Hematopoietic multipotent progenitor cell treated with erythropoietin and hydrocortisone succinate and interleukin-3 and kit ligand, for 6 days (in vitro differentiated cells): ENCODE measurements at regions not wholly inside any gene's neighbourhood (a gene's known extent, or its start where the extent isn't known, plus 50 kb on each side); places are given as distances from the start of the nearest gene placed in this dataset.
"Not testable (repeated sequence)": the region's sequence is repeated elsewhere in the genome, so short reads cannot be mapped to it uniquely, and the experiment has no call there.

ENCODE experiments used
- DNase-seq: peaks from one replicate; pipeline ENCODE4 v3.0.0-alpha.2; 2015

DNA sequence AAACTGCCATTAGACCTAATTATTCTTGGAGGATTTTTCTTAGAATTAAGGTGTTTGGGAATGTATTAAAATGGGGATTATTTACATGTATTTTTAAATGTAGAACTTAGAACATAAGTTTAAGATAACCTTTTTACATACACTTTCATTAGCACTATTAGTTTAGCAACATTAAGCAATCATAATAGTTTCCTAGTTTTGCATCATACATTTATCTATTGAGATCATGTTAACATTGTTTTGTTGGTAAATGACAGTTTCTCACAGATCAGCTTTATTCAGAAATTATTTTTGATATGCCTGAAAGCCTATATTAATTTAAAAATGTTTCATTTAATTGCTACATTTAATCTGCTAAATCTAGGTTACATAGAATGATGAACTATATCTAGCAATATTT, 189.7 kb upstream of the PPP1R3A start:
- no peak for DNase-seq

- DNase-seq: no peak
Measured at GRCh38 chr7:114107522-114107921, 188.7 kb upstream of the PPP1R3A start.

DNA sequence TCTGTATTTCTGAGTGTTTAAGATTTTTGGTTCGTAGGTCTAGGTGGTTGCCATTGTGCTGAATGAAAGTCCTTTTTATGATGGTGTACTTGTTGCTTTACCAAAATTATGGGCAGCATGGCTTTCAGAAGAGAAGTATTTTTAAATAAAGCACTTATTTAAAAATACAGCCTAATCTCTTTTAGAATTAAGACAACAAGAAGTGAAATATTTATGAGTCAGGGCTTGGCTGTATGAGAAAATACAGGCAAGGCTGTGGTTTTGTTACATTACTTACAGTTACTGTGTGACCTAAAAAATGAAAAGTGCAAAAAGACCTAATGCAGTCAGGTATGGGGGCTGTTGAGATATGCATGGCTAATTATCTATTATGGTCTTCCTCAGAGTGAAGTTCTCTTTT, 185.2 kb upstream of the PPP1R3A start:
- no peak for DNase-seq

GRCh38 chr7:114102996-114103395, 184.2 kb upstream of the PPP1R3A start:
- DNase-seq: no peak

GRCh38 chr7:114102131-114102530, 183.3 kb upstream of the PPP1R3A start:
- DNase-seq: no peak

DNA sequence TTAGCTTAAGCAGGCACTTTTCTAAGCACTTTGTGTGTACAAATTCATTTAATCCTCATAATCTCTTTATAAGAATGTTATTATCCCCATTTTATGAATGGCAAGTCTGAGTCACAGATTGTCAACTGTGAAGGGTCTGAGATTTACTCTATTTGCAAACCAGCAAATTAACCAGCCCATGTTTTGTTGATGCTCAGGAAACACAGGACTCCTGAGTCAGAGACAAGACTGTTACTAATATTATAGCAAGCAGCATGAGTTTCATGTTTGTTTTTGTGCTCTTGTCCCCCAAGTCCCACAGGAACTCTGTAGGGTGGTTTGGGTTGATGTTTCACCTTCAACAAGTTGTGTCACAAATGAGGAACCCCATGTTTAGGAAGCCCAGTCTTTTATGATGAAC, 182.0 kb upstream of the PPP1R3A start:
- DNase-seq: no peak

GRCh38 chr7:114099337-114099736, 180.5 kb upstream of the PPP1R3A start:
- no peak for DNase-seq

- DNase-seq: no peak
Measured at GRCh38 chr7:114095885-114096284, 177.1 kb upstream of the PPP1R3A start.

DNA sequence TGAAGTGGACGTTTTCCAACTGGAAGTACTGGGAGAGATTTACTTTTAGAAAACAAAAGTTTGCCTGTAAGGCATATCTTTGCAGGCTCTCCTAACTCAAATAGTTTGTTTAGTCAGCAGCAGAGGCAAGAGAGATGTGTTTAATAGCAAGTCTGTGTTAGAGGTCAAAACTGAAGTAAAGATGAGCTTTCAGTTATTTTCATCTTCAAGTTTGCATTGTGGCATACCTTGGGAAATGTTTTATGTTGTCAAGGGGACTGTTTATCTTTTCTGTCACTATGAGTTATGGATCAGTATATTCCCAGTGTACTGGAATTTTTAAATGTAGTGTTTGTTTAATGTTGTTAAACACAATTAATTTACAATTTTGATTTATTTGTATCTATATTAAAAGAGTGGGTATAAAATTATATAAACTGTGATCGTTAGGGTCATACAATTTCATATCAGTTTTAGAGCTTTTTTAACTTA, 169.7 kb upstream of the PPP1R3A start:
- no peak for DNase-seq

DNA sequence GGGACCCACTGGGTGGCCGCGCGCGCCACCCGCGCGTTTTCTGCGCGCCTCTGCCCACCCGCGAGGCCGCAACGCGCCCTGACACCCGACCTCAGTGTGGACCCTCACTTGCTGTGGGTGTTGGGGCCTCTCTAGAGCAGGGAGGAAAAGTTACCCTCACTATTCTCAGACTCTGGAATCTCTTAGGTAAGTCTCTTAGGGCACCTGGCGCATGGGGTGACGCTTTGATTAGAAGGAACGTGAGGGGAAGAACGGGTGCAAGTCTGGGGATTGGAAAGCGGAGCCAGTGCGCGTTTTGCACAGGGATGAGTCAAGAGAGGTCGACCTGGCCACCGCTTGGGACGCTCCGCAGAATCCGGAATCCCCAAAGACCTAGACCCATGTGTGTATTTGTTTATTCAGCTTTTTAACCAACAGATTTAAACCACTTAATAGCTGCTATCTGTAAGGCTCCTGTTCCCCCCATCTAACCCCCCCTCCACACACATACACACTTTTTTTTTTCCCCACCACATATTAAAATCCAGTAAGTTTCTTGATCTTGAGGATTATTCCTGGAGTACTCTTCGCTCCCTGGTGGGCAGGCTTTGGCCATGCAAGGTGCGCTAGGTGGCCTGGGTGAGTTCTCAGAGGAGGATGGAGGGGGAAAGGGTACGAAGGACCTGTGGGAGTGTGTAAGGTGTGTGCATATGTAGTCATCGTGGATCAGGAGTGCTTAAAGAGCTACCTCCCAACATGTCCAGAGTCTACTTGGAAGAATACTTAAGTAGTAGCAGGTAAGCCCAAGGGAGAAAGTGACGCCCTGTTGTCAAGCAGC, 169.1 kb upstream of the PPP1R3A start:
- no peak for DNase-seq

DNA sequence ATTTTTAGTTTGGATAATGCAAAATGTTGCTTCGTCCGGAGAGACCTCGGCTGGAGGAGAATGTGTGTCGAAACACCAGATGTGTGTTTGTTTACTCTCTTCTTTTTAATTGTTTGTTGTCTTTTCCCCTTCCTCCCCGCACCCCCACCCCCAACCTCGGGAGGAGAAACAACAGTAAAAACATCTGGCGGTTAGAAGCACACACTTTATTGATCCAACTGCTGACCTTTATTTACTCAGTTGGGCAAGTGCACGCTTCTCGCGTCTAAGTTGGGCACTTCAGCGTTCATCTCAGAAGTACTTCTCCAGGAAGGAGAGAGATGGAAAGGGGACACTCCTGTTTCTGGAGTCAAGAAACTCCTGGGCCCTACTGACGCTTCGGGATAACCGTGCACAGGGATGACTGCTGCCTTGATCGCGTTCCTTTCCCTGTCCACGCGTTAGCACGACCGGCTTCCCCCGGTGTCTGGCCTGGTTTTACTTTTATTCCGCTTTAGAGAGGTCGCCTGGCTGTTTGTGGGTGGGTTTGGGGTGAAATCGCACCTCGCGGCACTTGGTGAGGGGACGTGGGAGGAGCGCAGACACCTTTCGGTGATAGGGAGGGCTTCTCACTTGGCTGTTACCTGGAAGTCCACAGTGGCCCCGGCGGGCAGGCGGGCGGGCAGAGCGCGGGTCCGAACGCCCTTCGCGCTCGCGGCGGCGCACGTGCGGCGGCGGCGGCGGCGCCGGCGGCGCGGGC, 168.3 kb upstream of the PPP1R3A start:
- peak; percentile 8 for DNase-seq

DNA sequence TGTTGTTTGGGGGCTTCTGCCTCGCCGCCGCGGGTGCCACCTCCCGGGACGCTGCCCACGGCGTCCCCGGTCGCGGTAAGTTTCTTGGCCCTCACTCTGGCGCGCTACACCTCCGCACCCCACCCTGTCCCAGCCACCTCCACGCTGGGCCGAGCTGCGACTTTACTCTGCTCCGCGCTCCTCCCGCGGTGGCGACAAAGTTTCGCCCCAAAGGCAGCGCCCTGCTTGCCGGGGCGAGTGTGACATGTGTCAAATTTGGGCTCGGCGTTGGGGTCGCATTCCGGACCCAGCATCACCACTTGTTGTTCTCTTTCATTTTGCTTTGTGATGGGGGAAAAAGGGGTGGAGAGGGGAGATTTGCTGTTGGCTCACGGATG, 167.7 kb upstream of the PPP1R3A start:
- peak; percentile 5 for DNase-seq

DNA sequence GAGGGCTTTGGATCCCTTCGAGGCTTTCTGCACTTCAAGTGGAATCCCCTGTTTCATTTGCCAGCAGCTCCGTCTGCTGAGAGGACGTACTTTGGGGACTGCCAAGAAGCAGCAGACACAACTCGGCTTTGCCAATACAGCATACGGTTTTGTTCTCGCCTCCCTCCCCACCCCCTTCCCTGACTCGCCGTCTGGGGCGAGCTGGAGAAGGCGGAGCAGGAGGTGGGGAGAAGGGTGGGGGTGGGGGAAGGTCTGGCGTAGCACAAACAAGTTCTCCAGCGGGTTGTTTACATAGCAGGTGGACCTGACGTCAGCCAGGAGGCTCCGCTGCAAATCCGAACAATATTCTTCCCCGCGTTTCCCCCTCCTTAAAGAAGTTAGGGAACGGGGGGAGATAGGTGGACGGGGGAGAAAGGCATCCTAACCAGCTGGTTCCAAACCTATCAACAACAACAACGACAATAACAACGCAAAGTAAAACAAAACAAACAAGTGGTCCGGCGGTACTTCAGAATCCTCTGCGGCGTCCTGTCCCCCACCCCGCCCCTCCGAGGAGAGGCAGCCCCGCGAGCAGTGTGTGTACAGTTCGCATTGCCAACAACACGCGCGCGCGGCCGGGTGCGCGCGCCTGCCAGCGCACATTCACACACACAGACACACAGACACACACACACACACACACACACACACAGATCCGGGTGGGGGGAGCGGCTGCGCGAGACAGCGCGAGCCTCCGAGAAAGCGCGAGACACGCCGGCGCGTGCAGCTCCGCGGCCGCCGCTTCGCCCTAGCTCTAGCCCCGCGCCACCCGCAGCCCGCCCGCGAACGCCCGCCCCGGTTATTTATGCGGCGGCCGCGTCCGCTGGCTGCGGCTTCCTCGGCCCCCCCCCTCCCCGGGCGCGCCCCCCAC, 167.0 kb upstream of the PPP1R3A start:
- peak; percentile 36 for DNase-seq

GRCh38 chr7:114085313-114085591, 166.4 kb upstream of the PPP1R3A start:
- DNase-seq: no peak

DNA sequence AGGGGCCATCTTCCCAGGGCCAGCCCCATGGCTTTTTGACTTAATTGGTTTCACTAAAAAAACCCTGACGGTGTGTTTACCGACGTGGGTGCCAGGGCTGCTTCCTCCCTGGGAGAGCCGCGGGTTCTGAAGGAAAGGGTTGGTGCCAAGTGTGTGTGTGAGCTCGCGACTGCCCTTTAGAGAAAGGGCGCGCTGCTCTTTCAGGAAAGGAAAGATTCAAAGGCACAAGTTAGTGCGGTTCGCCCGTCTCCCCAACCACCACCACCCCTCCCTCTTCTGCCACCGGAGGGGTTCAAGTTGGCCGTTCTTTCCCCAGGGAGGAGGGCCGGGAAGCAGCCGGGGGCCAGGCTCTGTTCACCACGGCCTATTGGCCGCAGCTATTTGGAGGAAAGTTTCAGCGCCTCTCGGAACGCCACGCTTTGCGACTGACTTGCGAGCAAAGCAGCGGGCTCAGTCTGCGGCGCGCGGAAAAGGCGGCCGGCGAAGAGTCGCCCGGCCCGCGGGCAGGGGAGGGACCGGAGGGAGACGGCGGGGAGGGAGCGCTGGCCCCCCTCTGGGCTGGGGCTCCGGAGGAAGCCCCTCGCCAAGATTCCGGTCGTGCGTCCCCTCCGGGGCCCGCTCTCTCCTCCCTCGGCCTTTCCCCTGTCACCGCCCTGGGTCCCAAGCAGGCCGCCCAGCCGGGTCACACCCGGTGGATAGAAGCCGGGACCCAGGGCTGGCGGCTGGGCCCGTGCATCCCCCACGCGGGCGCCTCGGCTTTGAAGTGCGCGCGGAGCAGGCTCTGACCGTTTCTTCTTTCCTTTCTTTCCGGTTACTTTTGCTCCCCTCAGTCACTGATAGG, 165.9 kb upstream of the PPP1R3A start:
- DNase-seq: peak; percentile 16

GRCh38 chr7:114084002-114084471, 165.2 kb upstream of the PPP1R3A start:
- peak; percentile 7 for DNase-seq

DNA sequence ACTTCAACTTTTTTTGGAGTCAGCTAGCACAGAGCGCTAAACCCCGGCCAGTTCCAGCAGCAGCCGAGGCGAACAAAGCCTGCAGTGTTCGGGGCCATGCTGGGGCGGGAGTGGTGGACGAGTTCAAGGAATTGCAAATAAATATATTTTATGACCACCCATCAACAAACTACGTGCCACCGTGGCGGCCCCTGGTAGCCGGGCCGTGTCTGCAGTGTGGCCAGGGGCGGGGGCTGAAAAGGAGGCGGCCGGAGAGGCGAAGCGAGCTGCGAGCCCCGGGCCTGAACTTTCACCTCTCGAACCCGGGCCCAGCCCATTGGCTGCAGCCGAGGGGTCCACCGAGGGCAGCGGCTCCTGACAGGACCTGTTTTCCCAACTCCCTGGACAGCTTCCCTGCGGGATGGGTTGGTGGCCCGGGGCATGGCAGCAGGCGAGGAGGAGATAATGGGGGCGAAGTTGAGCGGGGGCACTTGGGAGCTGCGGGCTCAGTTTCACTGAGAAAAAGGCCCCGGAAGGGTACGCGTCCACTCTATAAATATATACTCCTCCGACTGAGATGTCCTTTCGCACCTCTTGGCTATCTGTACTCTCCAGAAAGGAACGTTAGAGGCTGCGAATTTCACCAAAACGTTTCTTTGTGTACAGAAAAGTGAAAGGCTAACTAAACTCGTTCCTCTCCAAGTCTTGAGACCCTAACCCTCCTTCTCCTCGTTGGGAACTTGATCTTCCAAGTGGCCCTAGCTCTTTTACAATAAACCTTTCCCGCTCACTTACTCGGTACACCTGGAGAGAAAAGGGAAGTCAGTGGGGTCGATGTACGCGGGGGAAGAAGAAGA, 164.6 kb upstream of the PPP1R3A start:
- DNase-seq: peak; percentile 2

GRCh38 chr7:114082642-114083165, 163.9 kb upstream of the PPP1R3A start:
- DNase-seq: peak; percentile 5

DNA sequence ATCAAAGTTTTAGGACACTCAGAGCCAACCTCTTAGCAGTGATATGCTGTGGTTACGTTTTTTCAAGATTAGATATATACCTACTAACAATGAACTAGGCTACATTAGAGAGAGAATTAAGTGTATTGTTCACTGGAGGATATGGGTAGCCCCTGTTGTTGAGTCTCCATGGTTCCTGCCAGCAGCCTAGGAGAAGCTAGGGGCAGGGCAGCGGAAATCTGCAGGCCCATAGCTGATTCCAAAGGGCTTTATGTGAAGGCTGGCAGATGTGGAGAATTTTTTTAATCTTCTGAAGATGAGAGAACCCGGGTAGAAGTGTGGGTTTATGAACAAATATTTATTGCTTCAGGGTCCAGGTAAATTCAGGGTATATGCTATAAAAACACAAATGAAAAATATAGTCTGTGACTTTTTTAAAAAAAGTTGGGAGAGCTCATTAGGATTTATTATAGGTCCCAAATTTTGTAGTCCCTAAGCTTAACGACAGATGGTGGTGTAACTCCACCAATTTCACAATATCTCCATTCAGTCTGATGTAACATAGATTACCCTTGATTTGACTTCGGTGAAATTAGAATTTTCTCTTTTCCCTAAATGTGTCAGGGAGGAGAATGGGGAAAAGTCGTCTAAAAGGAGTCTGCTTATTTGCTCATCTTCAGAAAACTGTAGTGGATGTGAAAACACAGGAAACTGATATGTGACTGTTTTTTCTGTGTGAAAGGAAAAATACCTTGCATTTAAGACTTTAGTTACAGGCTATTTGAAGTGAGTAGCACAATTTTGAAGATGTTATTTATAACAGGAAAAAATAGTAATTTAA, 163.0 kb upstream of the PPP1R3A start:
- peak; percentile 65 for DNase-seq

DNA sequence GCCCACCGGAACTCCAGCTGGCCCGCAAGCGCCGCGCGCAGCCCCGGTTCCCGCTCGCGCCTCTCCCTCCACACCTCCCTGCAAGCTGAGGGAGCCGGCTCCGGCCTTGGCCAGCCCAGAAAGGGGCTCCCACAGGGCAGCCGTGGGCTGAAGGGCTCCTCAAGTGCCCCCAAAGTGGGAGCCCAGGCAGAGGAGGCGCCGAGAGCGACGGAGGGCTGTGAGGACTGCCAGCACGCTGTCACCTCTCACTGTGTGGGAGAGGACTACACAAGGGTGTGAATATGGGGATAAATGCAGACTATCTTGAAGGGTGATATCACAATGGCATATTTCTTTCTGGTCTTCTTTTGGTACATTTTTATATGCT, 158.3 kb upstream of the PPP1R3A start:
- DNase-seq: not testable (repeated sequence)
